ENCODE measurements at regions not wholly inside any gene's neighbourhood (a gene's known extent, or its start where the extent isn't known, plus 50 kb on each side); places are given as distances from the start of the nearest gene placed in this dataset.

DNA sequence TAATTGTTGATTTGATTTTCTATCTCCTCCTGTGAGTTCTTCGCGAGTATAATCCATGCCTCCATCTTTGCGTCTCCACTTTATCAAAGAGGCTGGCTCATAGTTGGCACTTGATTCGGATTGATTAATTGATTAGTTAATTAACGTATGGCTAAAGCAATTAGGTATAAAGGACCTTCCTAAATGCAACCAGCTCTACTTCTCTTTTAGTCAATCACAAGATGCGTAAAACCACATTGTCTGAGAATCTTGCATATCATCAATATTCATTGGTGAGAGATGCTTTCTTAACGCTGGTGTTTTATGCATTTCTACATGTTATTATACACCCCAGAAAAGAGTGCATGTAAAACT is 56.4 kb upstream of the NR2F2 start:
- Mint-ChIP-seq H3K4me3 (no peak overlapping the region), H3K36me3 (no peaks in the 10 kb centered on the region), H3K9me3 (no peaks in the 10 kb centered on the region; the same call in 1 of the 2 replicates), H3K27me3 (ENCODE audit: low read depth) (peaks cover 3% of the 10 kb centered on the region; the same call in 1 of the 2 replicates), H3K4me1 (peaks cover 9% of the 10 kb centered on the region), H3K27ac (no peak overlapping the region)
- ChIA-PET POLR2A (no interaction called here), CTCF (no interaction called here)
- DNase-seq (ENCODE audit: low spot score) (no peak), ATAC-seq (no peak)
- no peak for TF ChIP-seq HMGXB4 (CRISPR knock-in tag; IDR thresholded peaks at IDR 0.05)
- TF ChIP-seq ZNF532 (CRISPR knock-in tag; IDR thresholded peaks at IDR 0.05; ENCODE audit: borderline replicate concordance): no peak
- no peak for TF ChIP-seq ZNF671 (CRISPR knock-in tag; IDR thresholded peaks at IDR 0.05)
- no peak for TF ChIP-seq MXD4 (CRISPR knock-in tag; IDR thresholded peaks at IDR 0.05; ENCODE audit: borderline replicate concordance)
- no peak for TF ChIP-seq TEAD1 (CRISPR knock-in tag; IDR thresholded peaks at IDR 0.05)
- TF ChIP-seq TCF7 (CRISPR knock-in tag; IDR thresholded peaks at IDR 0.05; ENCODE audit: low read depth): no peak
- TF ChIP-seq ZBTB21 (CRISPR knock-in tag; IDR thresholded peaks at IDR 0.05; ENCODE audit: borderline replicate concordance): no peak
- no peak for TF ChIP-seq SMAD3 (CRISPR knock-in tag; IDR thresholded peaks at IDR 0.05; ENCODE audit: borderline replicate concordance)
- no peak for TF ChIP-seq ETV6 (CRISPR knock-in tag; IDR thresholded peaks at IDR 0.05)
- TF ChIP-seq, protein P1, sequence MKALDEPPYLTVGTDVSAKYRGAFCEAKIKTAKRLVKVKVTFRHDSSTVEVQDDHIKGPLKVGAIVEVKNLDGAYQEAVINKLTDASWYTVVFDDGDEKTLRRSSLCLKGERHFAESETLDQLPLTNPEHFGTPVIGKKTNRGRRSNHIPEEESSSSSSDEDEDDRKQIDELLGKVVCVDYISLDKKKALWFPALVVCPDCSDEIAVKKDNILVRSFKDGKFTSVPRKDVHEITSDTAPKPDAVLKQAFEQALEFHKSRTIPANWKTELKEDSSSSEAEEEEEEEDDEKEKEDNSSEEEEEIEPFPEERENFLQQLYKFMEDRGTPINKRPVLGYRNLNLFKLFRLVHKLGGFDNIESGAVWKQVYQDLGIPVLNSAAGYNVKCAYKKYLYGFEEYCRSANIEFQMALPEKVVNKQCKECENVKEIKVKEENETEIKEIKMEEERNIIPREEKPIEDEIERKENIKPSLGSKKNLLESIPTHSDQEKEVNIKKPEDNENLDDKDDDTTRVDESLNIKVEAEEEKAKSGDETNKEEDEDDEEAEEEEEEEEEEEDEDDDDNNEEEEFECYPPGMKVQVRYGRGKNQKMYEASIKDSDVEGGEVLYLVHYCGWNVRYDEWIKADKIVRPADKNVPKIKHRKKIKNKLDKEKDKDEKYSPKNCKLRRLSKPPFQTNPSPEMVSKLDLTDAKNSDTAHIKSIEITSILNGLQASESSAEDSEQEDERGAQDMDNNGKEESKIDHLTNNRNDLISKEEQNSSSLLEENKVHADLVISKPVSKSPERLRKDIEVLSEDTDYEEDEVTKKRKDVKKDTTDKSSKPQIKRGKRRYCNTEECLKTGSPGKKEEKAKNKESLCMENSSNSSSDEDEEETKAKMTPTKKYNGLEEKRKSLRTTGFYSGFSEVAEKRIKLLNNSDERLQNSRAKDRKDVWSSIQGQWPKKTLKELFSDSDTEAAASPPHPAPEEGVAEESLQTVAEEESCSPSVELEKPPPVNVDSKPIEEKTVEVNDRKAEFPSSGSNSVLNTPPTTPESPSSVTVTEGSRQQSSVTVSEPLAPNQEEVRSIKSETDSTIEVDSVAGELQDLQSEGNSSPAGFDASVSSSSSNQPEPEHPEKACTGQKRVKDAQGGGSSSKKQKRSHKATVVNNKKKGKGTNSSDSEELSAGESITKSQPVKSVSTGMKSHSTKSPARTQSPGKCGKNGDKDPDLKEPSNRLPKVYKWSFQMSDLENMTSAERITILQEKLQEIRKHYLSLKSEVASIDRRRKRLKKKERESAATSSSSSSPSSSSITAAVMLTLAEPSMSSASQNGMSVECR (CRISPR knock-in tag; IDR thresholded peaks at IDR 0.05; ENCODE audit: borderline replicate concordance): no peak
- TF ChIP-seq, protein P2, sequence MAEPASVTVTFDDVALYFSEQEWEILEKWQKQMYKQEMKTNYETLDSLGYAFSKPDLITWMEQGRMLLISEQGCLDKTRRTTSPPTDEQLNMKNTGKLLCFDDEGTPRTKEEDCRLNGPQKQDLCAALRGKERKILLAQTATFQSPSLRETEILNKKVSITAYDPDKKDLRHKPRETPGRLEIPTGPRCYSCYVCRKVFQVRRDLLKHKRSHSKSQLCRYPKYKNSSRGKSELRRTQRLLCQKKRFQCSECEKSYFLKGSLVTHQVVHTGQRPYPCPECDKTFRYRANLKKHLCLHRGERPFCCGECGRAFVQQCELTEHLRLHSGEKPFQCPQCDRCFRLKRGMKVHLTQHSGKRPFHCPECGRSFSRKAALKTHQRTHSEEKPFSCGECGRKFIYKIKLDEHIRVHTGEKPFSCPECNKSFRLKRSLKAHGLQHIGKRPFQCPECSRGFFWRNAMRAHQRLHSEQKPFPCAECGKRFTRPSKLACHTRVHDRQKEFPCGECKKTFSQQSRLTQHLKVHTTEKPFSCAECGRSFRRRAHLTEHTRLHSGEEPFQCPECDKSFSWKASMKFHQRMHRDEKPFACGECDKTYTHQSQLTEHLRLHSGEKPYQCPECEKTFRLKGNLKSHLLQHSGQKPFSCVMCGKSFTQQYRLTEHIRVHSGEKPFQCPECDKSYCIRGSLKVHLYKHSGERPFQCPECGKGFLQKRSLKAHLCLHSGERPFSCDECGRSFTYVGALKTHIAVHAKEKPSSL (CRISPR knock-in tag; conservative IDR thresholded peaks at IDR 0.05): no peak

- ATAC-seq: no peak
- Mint-ChIP-seq H3K36me3 (no peaks in the 10 kb centered on the region), H3K27ac (no peak overlapping the region), H3K9me3 (no peaks in the 10 kb centered on the region; the same call in 1 of the 2 replicates), H3K4me3 (no peak overlapping the region), H3K27me3 (ENCODE audit: low read depth) (peaks cover 3% of the 10 kb centered on the region; the same call in 1 of the 2 replicates), H3K4me1 (peaks cover 5% of the 10 kb centered on the region; the same call in 1 of the 2 replicates)
- POLR2A ChIA-PET: no interaction called here
- CTCF ChIA-PET: no interaction called here
- TF ChIP-seq ZNF121 (CRISPR knock-in tag; IDR thresholded peaks at IDR 0.05): no peak
- no peak for DNase-seq (ENCODE audit: low spot score)
Observed at GRCh38 chr15:96274698-96275097, 55.8 kb upstream of the NR2F2 start.
